M059J (cell line): ENCODE measurements at regions not wholly inside any gene's neighbourhood (a gene's known extent, or its start where the extent isn't known, plus 50 kb on each side); places are given as distances from the start of the nearest gene placed in this dataset.
"Not testable (repeated sequence)": the region's sequence is repeated elsewhere in the genome, so short reads cannot be mapped to it uniquely, and the experiment has no call there.

Source experiments
- DNase-seq: peaks from one replicate; pipeline ENCODE4 v3.0.0-alpha.2; 2012; ENCODE audit warnings: low read depth

GRCh38 chr1:177723533-177723932, 246.3 kb downstream of the SEC16B start:
- DNase-seq = no peak

DNA sequence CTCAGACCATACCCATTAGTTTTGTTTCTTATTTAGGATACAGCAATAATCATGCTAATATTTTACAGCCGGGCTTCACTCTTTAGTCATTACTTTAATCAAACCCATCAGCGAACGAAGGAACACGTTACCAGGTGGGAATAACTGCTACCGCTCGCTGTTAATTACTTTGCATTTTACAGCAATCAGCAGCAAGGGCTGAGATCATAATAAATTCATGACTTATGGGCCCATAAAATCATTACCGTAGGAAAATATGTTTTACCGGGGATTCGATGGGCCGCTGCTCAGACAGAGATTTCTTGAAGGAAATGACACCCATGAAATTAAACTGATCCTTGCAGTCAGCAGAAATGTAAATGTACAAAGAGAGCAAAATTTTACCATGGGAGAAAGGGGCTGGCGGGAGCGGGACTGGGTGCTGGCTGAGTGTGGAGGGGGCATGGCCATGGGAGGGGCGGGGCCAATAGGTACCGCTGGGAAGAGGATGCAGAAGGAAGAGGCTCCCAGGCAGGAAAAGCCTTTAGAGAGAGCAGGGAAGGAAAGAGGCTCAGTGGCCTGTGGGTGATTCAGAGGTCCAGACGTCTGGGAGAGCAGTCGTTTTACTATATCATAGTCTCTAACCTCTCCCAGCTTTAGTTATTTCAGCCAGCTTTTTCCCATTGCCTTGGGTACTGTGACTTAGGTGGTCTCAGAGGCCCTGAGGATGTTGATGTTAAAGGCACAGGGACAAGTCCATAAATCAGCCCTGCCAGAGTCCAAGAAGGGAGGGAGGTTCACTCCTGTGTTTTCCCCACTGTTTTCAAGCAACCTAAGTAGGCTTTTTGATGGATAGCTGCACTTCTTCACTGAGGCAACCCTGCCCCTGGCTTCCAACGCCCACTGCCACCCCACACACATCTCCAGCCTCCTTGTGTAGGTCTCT, 258.9 kb downstream of the SEC16B start:
- DNase-seq = no peak

DNA sequence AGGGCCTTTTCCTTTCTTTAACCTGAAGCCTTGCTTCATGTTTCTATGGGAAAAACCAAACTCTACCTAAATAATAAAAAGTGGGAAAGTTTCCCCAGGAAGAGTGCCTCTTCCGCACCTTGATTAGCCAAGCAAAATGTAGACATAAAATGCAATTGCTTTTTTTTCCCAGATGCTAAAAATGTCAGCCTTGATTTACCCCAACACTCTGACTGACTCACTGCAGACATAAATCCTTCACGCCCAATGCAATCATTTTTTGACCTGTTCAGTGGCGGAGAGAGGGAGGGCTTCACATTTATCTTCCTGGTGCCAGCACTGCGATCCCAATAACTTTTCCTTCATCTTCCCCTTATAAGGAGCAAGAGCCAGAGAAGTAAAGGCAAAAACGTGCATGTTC, 261.5 kb downstream of the SEC16B start:
- no peak for DNase-seq

GRCh38 chr1:177706977-177707376, 262.9 kb downstream of the SEC16B start:
- DNase-seq = no peak

DNA sequence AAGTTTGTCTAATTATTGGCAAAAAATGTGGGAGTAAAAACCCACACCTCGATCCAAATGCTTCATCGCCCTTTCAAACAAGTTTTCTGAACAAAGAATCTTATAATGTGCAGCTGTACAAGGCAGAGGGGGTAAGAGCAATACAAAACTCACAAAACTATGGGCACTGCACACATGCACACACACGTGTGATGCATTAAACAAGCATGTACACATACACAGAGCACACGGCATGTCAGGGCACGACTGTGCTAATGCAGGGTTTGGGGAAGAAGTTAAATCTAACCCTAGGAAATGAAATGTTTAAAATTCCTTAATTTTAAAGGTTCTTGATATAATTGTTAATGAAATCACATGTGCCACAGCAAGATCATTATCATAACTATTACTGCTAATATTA, 264.0 kb downstream of the SEC16B start:
- DNase-seq = no peak

GRCh38 chr1:177703888-177704446, 265.9 kb downstream of the SEC16B start:
- DNase-seq = peak; percentile 8

DNA sequence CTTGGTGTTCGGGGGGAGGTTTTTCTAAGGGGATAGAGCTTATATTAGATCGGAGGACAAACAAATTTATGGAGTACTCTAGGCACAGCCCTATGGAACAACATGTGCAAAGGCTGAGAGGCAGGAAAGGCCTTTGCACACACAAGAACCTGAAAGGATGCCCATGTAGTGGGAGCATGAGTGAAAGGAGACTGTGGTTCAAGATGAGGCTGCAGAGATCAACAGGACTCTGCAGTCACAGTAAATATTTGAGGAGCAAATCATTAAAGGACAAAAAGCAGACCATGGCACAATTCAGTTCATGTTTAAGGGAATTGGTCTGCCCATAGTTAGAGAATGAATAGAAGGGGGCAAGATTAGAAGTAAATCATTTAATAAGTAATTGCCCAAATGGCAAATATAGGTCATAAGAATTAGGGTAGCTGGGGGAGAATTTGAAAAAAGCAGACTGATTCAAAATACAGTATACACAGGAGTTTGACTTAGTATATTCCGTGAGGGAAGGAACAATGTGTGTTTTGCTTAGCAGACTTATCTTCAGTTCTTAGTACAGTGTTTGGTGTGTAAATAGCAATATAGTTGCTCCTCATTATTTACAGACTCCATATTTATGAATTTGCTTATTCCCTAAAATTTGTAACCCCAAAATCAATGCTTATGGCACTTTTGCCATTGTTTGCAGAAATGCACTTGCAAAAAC, 268.1 kb downstream of the SEC16B start:
- no peak for DNase-seq

DNA sequence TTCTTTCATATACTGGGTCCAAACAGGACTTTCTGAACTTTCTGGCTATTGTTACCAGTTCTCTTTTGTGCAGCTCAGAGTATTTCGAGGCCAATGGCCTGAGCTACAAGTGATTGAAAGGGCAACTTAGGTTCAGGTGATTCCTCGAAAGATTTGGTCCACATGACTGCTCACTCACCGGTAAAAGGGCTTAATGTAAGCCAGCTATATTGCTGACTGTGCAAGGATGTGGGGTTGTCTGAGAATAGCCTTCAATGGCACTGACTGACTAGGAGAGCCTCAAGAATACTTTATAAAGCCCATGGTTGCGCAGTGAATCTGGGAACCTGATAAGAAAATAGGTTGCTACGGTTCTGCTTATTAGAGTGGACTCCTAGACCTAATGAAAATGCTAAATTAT, 269.0 kb downstream of the SEC16B start:
- no peak for DNase-seq

DNA sequence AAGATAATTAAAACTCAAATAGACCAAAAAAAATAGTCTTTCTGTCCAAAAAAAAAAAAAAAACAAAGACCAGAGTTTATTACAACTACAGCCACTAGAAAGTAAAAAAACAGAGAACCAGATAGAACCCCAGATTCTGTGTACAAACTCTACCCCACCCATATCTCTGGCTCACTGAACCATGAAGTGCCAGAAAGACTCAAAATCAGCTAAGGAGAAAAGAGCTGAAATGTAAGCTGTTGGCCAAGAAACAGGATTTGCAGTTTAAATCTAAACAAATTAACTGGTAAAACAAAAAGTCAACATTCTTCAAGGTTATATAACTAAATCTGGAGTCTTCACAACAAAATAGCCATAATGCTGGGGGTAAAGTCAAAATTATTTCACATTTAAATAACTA, 278.9 kb downstream of the SEC16B start:
- no peak for DNase-seq

DNA sequence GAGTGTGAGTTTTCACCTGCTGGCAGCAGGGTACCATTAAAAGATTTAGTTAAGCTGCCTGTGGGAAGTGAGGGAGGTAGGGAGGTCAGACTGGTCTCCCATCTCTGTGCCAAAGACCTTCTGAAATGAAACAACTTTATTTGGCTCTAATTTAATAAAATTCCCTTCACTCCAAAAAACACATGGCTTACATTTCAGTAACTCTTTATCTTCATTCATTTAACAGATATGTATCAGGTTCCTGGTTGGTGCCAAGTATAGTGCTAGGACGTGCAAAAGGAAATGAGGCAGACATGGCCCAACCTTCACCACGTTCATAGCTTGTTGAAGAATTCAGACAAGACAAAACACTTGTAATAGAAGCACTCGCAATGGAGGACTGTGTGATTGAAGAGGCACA, 282.3 kb downstream of the SEC16B start:
- no peak for DNase-seq

DNA sequence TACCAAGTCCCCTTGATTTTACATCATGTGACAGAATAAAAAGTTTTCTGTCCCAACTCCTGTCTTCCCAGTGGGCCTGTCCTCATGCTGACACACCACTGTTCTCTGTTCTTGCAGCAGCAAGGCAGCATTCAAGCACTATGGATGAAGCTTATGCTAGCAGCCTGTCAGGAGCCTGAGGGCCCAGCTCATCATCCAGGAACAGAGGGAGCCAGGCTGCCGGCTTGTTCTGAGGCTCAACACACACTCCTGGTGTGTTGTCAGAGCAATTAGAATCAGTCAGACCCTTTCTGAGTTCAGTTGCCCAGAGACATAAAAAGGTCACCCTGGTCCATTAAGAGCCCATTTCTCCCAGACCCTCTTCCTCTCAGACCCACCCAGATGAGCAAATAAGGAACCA, 282.9 kb downstream of the SEC16B start:
- DNase-seq = no peak

GRCh38 chr1:177669161-177669560, 300.7 kb downstream of the SEC16B start:
- no peak for DNase-seq

GRCh38 chr1:177665935-177666334, 303.9 kb downstream of the SEC16B start:
- DNase-seq = no peak

DNA sequence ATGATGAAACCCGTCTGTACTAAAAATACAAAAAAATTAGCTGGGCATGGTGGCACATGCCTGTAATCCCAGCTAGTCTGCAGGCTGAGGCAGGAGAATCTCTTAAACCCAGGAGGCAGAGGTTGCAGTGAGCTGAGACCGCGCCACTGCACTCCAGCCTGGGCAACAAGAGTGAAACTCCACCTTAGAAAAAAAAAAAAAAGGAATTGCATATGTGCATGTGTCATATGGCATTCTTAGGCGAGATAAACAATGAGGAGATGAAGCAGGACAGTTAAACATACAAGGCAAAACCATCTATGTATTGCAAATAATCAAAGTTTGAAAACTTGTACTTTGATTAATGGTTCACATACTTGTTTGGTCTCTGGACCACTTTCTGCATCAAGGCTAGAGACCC, 305.1 kb downstream of the SEC16B start:
- DNase-seq = not testable (repeated sequence)

- no peak for DNase-seq
Observed at GRCh38 chr1:177660188-177660587, 309.7 kb downstream of the SEC16B start.

- no peak for DNase-seq
Observed at GRCh38 chr1:177659281-177659680, 310.6 kb downstream of the SEC16B start.

DNA sequence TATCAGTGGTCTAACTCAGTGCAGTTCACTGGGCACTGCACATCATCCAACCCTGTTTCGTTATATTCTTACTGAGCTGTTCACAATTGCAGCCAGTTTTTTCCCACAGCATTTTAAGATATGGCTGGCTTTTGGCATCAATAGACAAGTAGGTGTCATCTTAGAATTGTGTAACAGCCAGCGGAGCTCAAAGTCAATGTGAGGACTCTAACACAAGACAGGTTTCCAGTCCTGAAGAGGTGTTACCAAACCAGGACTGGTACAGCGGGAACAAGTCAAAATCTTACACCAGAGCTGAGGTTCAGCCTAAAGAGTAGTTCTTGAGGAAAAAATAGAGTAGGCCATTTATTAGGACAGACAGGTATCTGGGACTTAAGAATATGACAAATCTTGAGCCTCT, 313.3 kb downstream of the SEC16B start:
- no peak for DNase-seq

DNA sequence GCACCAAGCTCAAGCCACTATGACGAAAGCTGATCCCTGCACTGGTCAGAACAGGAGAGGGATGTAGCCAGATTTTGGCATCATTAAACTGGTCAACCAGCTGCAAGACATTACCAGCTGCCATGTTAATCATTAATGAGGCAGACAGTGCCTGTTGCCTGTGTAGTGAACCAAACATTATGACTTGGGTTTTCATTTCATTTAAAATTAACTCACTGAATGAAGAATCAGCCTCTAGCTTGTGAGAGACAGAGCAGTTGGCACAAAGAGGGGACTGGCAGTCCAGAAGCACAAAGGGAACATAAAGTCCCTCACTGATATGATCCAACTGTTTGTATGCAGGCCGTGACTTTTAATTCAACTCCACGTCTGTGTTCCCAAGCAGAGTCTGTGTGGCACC, 318.9 kb downstream of the SEC16B start:
- DNase-seq = no peak

DNA sequence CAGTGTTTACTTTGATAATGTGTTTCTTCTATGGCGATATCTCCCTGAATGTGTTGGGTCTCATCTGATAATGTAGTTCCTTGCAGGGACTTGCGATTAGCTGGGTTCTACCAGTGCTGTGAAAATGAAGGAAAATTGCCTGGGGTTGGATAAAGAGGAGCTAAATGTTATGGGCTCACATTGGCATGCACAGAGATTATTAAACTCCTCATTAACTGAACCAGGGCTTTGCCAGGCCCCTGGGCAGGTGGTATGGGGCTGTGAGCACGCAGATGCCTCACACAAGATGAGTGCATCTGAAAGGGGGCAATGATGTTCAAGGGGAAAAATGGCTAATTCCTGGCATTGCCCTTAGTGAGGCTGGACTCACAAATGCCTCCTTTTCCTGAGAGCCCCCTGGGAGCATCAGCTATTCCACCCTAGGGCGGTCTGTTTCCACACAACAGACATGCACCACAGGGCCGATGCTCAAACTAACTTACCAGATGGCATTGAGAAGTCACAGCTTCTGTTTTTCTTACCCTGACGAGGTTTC, 321.1 kb downstream of the SEC16B start:
- DNase-seq = no peak

DNA sequence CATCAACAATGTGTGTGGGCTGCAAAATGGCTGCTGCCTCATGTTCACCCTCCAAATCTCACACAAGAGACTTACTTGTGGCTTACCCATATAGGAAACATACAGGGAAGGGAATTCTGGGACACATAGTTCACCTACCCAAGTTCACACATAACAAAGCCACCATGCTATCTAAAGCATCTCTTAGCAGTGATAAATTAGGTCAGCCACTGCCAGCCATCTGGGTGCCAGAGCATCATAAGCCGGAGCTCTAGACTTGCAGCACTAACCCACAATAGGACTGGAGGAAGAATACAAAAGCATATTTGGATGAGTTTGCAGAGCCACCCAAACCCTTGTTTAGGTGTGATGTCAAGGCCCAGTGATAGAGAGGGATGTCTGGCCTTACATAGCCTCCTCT, 321.7 kb downstream of the SEC16B start:
- no peak for DNase-seq

GRCh38 chr1:177646757-177647730, 322.8 kb downstream of the SEC16B start:
- DNase-seq = no peak
